Uterus (tissue), 3 donors: ENCODE measurements at regions not wholly inside any gene's neighbourhood (a gene's known extent, or its start where the extent isn't known, plus 50 kb on each side); places are given as distances from the start of the nearest gene placed in this dataset.
"Not testable (repeated sequence)": the region's sequence is repeated elsewhere in the genome, so short reads cannot be mapped to it uniquely, and the experiment has no call there.

Experiments used
- DNase-seq, 2 donors: peaks; one replicate each; pipeline ENCODE4 v3.0.0-alpha.2; 2019 to 2020
- H3K27ac ChIP-seq, 2 donors: fragments of 200-600 bp; sonication (generic); 1 replicate in 1 of 2; 2 replicates in 1 of 2; pipeline ENCODE4 v1.5.1; 2016 to 2018
- H3K27me3 ChIP-seq, 2 donors: fragments of 200-600 bp; sonication (generic); one replicate each; pipeline ENCODE4 v1.5.1; 2018 to 2019; ENCODE audit warnings: control low read depth in 1 of 2
- H3K36me3 ChIP-seq, 2 donors: fragments of 200-600 bp; sonication (generic); one replicate each; pipeline ENCODE4 v1.5.1; 2019; ENCODE audit warnings: control low read depth in 1 of 2
- H3K4me1 ChIP-seq, 2 donors: fragments of 200-600 bp; sonication (generic); one replicate each; pipeline ENCODE4 v1.5.1; 2018 to 2019; ENCODE audit warnings: control low read depth in 1 of 2
- H3K4me3 ChIP-seq, 2 donors: fragments of 200-600 bp; sonication (generic); 1 replicate in 1 of 2; 2 replicates in 1 of 2; pipeline ENCODE4 v1.5.1; 2018 to 2019; ENCODE audit warnings: mild to moderate bottlenecking in 1 of 2
- H3K9me3 ChIP-seq, 2 donors: fragments of 200-600 bp; sonication (generic); one replicate each; pipeline ENCODE4 v1.5.1; 2019; ENCODE audit warnings: control low read depth in 1 of 2
- CTCF ChIP-seq, 4 experiments: fragments of 200-600 bp in 2 of 4; fragments of 450-650 bp in 2 of 4; sonication (generic) in 2 of 4; IDR thresholded peaks; one replicate each; pipeline ENCODE4 v1.5.1; 2016 to 2019; ENCODE audit warnings: antibody characterized with exemption in 4 of 4, mild to moderate bottlenecking in 2 of 4, moderate library complexity in 1 of 4
- POLR2A ChIP-seq, 2 donors: fragments of 450-650 bp; IDR thresholded peaks; one replicate each; pipeline ENCODE4 v1.6.1; 2016; ENCODE audit warnings: antibody characterized with exemption in 2 of 2, mild to moderate bottlenecking in 1 of 2, moderate library complexity in 1 of 2
- intact Hi-C: fragments of 100-400 bp; cut with DNase I; formaldehyde crosslinking; loops from one replicate; pipeline ENCODE4 v1.15.1; 2023; ENCODE audit warnings: low total_unique reads
- donor health status: DM: yes; HTN: yes; CAD: no.

DNA sequence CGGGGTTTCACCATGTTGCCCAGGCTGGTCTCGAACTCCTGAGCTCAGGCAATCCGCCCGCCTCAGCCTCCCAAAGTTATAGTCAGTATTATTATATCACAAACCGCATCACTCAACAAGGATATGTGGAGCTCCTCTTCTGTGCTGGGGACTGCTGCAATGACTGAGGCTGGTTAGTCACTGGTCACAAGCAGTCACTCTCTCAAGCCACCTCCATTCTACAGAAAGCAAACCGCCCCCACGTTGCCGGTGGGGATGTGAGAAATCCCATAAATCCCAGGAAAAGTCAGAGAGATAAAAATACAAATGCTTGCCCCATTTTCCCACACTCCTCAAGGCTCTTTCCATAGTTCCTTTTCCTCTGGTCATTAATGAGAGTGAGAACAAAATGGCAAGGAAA, 155.7 kb downstream of the ADSS2 start:
- no peak overlapping the region for H3K4me3 ChIP-seq
- intact Hi-C loops: no loop called here

GRCh38 chr1:244296447-244296846, 155.3 kb downstream of the ADSS2 start:
- H3K4me1 ChIP-seq: no peaks in the 10 kb centered on the region
- no peak for TF ChIP-seq CTCF (IDR thresholded peaks at IDR 0.05)
- TF ChIP-seq POLR2A (IDR thresholded peaks at IDR 0.05): no peak
- H3K36me3 ChIP-seq: no peaks in the 10 kb centered on the region
- no peaks in the 10 kb centered on the region for H3K27me3 ChIP-seq
- no peaks in the 10 kb centered on the region for H3K9me3 ChIP-seq
- no peak overlapping the region for H3K27ac ChIP-seq
- no peak overlapping the region for H3K4me3 ChIP-seq
- no peak for DNase-seq
- intact Hi-C loops: no loop called here

More for the DNA sequence above, 155.7 kb downstream of the ADSS2 start:
- no peak for TF ChIP-seq CTCF (IDR thresholded peaks at IDR 0.05)
- no peak for TF ChIP-seq POLR2A (IDR thresholded peaks at IDR 0.05)
- Histone ChIP-seq H3K36me3 (no peaks in the 10 kb centered on the region), H3K4me1 (no peaks in the 10 kb centered on the region), H3K27ac (no peak overlapping the region), H3K9me3 (no peaks in the 10 kb centered on the region), H3K27me3 (no peaks in the 10 kb centered on the region)
- DNase-seq: no peak

- no peaks in the 10 kb centered on the region for H3K36me3 ChIP-seq
- H3K27me3 ChIP-seq: no peaks in the 10 kb centered on the region
- no peak overlapping the region for H3K27ac ChIP-seq
- no peaks in the 10 kb centered on the region for H3K9me3 ChIP-seq
- DNase-seq: no peak
- H3K4me3 ChIP-seq: no peak overlapping the region
- no peaks in the 10 kb centered on the region for H3K4me1 ChIP-seq
- intact Hi-C loops: no loop called here
- TF ChIP-seq POLR2A (IDR thresholded peaks at IDR 0.05) (no peak), CTCF (IDR thresholded peaks at IDR 0.05) (no peak)
These were observed 154.6 kb downstream of the ADSS2 start for GRCh38 chr1:244297087-244297486.

GRCh38 chr1:244297616-244298015, 154.1 kb downstream of the ADSS2 start:
- Histone ChIP-seq H3K36me3 (no peaks in the 10 kb centered on the region), H3K9me3 (no peaks in the 10 kb centered on the region), H3K4me3 (no peak overlapping the region), H3K27ac (no peak overlapping the region), H3K4me1 (no peaks in the 10 kb centered on the region), H3K27me3 (no peaks in the 10 kb centered on the region)
- intact Hi-C loops: no loop called here
- TF ChIP-seq POLR2A (IDR thresholded peaks at IDR 0.05) (no peak), CTCF (IDR thresholded peaks at IDR 0.05) (no peak)
- DNase-seq: no peak

GRCh38 chr1:244300029-244300375, 151.7 kb downstream of the ADSS2 start:
- peak overlapping the region in 1 of 2 donors; percentile 64 for H3K27ac ChIP-seq
- H3K9me3 ChIP-seq, H3K27me3 ChIP-seq, H3K4me1 ChIP-seq, intact Hi-C loops, DNase-seq, H3K36me3 ChIP-seq: not testable (repeated sequence)
- peak overlapping the region in 1 of 2 donors; percentile 36 for H3K4me3 ChIP-seq

- no peaks in the 10 kb centered on the region for H3K9me3 ChIP-seq
- H3K36me3 ChIP-seq: no peaks in the 10 kb centered on the region
- H3K4me3 ChIP-seq: no peak overlapping the region
- no peaks in the 10 kb centered on the region for H3K4me1 ChIP-seq
- intact Hi-C loops: no loop called here
- TF ChIP-seq POLR2A (IDR thresholded peaks at IDR 0.05) (no peak), CTCF (IDR thresholded peaks at IDR 0.05) (no peak)
- no peak overlapping the region for H3K27ac ChIP-seq
- H3K27me3 ChIP-seq: no peaks in the 10 kb centered on the region
- DNase-seq: no peak
These were observed 150.0 kb downstream of the ADSS2 start for GRCh38 chr1:244301595-244302130.
